HG02981 (cell line): ENCODE measurements at regions not wholly inside any gene's neighbourhood (a gene's known extent, or its start where the extent isn't known, plus 50 kb on each side); places are given as distances from the start of the nearest gene placed in this dataset.

Experiments used
- ATAC-seq: cut with Tn5 transposase; IDR thresholded peaks from one replicate; pipeline ENCODE4 v1.9.1; 2021; ENCODE audit warnings: mild to moderate bottlenecking, moderate library complexity; ENCODE audit not compliant: unreplicated experiment

GRCh38 chr13:64429691-64430090, 2800.4 kb downstream of the PCDH9 start:
- no peak for ATAC-seq

- no peak for ATAC-seq
Observed at GRCh38 chr13:64428196-64428595, 2801.9 kb downstream of the PCDH9 start.

- no peak for ATAC-seq
Observed at GRCh38 chr13:64423467-64423866, 2806.7 kb downstream of the PCDH9 start.

- ATAC-seq = no peak
Observed at GRCh38 chr13:64420181-64420580, 2810.0 kb downstream of the PCDH9 start.

GRCh38 chr13:64417581-64417980, 2812.6 kb downstream of the PCDH9 start:
- ATAC-seq = no peak

- ATAC-seq = no peak
Observed at GRCh38 chr13:64414381-64414780, 2815.8 kb downstream of the PCDH9 start.

- no peak for ATAC-seq
Observed at GRCh38 chr13:64413529-64413928, 2816.6 kb downstream of the PCDH9 start.

- ATAC-seq = no peak
Observed at GRCh38 chr13:64410276-64411053, 2819.7 kb downstream of the PCDH9 start.

- no peak for ATAC-seq
Observed at GRCh38 chr13:64397701-64398100, 2832.4 kb downstream of the PCDH9 start.

- no peak for ATAC-seq
Observed at GRCh38 chr13:64377606-64378005, 2852.5 kb downstream of the PCDH9 start.

- no peak for ATAC-seq
Observed at GRCh38 chr13:64371461-64371860, 2858.7 kb downstream of the PCDH9 start.

- ATAC-seq = no peak
Observed at GRCh38 chr13:64371045-64371444, 2859.1 kb downstream of the PCDH9 start.

GRCh38 chr13:64369121-64369520, 2861.0 kb downstream of the PCDH9 start:
- ATAC-seq = no peak

- ATAC-seq = no peak
Observed at GRCh38 chr13:64362564-64362963, 2867.6 kb downstream of the PCDH9 start.

GRCh38 chr13:64347664-64348063, 2882.5 kb downstream of the PCDH9 start:
- no peak for ATAC-seq

- no peak for ATAC-seq
Observed at GRCh38 chr13:64339373-64340063, 2890.6 kb downstream of the PCDH9 start.

GRCh38 chr13:64338671-64339070, 2891.5 kb downstream of the PCDH9 start:
- no peak for ATAC-seq

- ATAC-seq = no peak
Observed at GRCh38 chr13:64333888-64334287, 2896.2 kb downstream of the PCDH9 start.

- no peak for ATAC-seq
Observed at GRCh38 chr13:64332048-64332447, 2898.1 kb downstream of the PCDH9 start.

- no peak for ATAC-seq
Observed at GRCh38 chr13:64327505-64328194, 2902.5 kb downstream of the PCDH9 start.

GRCh38 chr13:64314331-64314730, 2898.7 kb upstream of the PCDH20 start:
- no peak for ATAC-seq

GRCh38 chr13:64311948-64312347, 2896.3 kb upstream of the PCDH20 start:
- ATAC-seq = no peak
